ENCODE measurements at regions not wholly inside any gene's neighbourhood (a gene's known extent, or its start where the extent isn't known, plus 50 kb on each side); places are given as distances from the start of the nearest gene placed in this dataset.
A peak's percentile ranks its signal among the peaks of the same experiment; 100 is the strongest.

DNA sequence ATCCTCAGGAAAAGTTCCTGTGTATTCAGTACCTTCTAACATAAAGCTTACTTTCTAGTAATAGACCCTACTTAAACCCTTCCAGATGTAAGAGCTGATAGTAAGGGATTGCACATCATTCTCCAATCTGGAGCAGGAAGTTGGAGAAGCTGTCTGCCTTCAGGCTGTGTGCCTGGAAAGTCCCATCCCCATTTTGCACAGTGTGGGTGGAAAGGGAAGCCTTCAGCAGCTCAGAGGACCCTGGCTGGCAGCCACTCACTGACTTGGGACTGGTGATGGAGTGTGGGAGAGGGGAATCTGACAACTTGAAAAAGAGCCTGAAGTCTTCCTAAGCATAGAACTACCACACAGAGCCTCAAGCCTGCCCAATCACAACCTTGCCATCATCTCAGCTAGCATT lies 164.1 kb upstream of the ADO start:
- DNase-seq (ENCODE audit: extremely low spot score in 2 of 2) = no peak
- H3K27me3 ChIP-seq = no peaks in the 10 kb centered on the region
- H3K4me1 ChIP-seq = peaks cover 15% of the 10 kb centered on the region
- TF ChIP-seq, protein P1, sequence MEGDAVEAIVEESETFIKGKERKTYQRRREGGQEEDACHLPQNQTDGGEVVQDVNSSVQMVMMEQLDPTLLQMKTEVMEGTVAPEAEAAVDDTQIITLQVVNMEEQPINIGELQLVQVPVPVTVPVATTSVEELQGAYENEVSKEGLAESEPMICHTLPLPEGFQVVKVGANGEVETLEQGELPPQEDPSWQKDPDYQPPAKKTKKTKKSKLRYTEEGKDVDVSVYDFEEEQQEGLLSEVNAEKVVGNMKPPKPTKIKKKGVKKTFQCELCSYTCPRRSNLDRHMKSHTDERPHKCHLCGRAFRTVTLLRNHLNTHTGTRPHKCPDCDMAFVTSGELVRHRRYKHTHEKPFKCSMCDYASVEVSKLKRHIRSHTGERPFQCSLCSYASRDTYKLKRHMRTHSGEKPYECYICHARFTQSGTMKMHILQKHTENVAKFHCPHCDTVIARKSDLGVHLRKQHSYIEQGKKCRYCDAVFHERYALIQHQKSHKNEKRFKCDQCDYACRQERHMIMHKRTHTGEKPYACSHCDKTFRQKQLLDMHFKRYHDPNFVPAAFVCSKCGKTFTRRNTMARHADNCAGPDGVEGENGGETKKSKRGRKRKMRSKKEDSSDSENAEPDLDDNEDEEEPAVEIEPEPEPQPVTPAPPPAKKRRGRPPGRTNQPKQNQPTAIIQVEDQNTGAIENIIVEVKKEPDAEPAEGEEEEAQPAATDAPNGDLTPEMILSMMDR (IDR thresholded peaks at IDR 0.05) = no peak
- TF ChIP-seq POLR2A (IDR thresholded peaks at IDR 0.05) (no peak), POLR2AphosphoS5 (IDR thresholded peaks at IDR 0.05; ENCODE audit: insufficient read depth in 1 of 2, low read depth in 1 of 2) (no peak)
- intact Hi-C loops (cut with DNase I) = no loop called here
- H3K36me3 ChIP-seq = no peaks in the 10 kb centered on the region
- H3K27ac ChIP-seq = no peak overlapping the region
- no peak overlapping the region for H3K4me3 ChIP-seq
- H3K9me3 ChIP-seq = no peaks in the 10 kb centered on the region

DNA sequence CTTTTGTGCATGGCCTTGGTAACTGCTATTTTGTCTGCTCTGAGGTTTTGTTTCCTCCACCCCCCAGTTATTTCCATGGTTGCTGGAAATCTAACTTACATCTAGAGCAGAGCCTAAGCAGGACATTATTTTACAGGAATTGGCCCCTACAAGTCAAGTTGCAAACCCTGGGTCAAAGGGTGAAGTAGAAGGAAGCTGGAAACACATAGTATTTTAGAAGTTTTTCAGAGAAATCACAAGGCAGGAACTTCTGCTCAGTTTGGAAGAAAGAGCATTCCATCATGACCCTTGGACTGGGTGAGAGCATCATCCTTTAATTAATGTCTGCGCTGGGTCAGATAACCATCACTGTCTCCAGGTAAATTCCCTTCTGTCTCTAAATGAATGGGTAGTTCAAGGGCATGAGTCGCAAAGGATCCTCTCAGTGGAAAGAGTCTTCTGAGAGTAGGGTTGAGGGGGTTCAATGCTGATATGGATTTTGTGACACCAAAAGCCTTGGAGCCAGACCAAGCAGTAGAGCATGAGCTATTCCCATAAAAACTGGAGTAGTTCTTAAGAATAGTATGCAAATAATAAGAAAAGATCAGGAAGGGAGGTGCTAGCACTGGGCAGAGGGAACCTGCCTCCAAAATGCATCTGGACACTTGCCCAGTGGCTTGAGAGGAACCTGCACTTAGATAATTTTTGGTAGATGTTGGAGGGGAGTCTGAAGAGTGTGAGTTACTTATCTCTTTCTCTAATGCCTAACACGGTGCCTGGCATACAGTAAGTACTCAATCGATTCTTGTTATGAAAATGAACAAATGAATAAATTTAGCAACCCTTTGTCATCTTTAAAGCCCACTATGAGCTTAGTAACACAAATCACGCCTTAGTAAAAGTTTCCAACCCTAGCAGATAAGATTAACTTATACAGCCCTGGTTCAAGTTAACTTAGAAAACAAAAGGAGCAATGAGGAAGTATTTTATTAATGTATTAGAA lies 160.6 kb upstream of the ADO start:
- no peak for DNase-seq (ENCODE audit: extremely low spot score in 2 of 2)
- intact Hi-C loops (cut with DNase I) = no loop called here
- H3K9me3 ChIP-seq = no peaks in the 10 kb centered on the region
- H3K27ac ChIP-seq = no peak overlapping the region
- TF ChIP-seq POLR2A (IDR thresholded peaks at IDR 0.05) (no peak), POLR2AphosphoS5 (IDR thresholded peaks at IDR 0.05; ENCODE audit: insufficient read depth in 1 of 2, low read depth in 1 of 2) (no peak)
- TF ChIP-seq, protein P1 (IDR thresholded peaks at IDR 0.05) = no peak
- H3K27me3 ChIP-seq = no peaks in the 10 kb centered on the region
- no peaks in the 10 kb centered on the region for H3K4me1 ChIP-seq
- no peak overlapping the region for H3K4me3 ChIP-seq
- H3K36me3 ChIP-seq = no peaks in the 10 kb centered on the region

DNA sequence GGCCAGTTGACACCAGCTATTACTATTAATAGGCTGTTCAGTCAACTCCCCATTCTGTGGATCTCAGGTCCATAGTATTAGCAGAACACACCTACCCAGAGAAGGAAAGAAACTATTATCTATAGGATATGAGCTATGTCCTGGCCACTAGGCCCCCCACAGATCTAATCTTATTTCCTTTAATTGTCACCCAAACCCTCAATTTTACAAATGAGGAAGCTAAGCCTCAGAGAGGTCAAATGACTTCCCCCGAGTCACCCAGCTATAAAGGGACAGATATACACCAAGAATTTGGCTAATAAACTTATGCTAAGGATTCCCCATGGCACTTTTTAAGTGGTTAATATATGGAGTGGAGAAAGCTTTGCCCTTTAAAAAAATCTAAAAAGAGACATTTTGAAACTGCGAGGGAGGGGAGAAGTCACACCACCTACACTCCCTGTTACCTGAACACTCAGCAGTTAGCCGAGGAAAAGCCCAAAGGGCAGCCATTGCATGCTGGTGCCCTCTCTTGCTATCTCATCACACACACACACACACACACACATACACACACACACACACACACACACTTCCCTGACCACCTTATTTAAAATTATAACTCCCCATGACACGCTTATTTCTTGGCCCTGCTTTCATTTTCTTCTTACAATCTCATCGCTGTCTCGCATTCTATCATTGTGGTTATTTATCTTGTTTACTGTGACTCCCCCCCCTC lies 157.0 kb upstream of the ADO start:
- intact Hi-C loops (cut with DNase I) = no loop called here
- TF ChIP-seq, protein P1 (IDR thresholded peaks at IDR 0.05) = no peak
- TF ChIP-seq POLR2A (IDR thresholded peaks at IDR 0.05) = no peak
- no peak for TF ChIP-seq POLR2AphosphoS5 (IDR thresholded peaks at IDR 0.05; ENCODE audit: insufficient read depth in 1 of 2, low read depth in 1 of 2)
- no peaks in the 10 kb centered on the region for H3K27me3 ChIP-seq

GRCh38 chr10:62648921-62649320 lies 155.6 kb upstream of the ADO start:
- DNase-seq (ENCODE audit: extremely low spot score in 2 of 2) = no peak
- Histone ChIP-seq H3K27me3 (no peaks in the 10 kb centered on the region), H3K27ac (no peak overlapping the region), H3K9me3 (no peaks in the 10 kb centered on the region), H3K4me3 (no peak overlapping the region), H3K36me3 (no peaks in the 10 kb centered on the region), H3K4me1 (peaks cover 6% of the 10 kb centered on the region)
- intact Hi-C loops (cut with DNase I) = no loop called here
- TF ChIP-seq POLR2A (IDR thresholded peaks at IDR 0.05) (no peak), POLR2AphosphoS5 (IDR thresholded peaks at IDR 0.05; ENCODE audit: insufficient read depth in 1 of 2, low read depth in 1 of 2) (no peak)
- TF ChIP-seq, protein P1 (IDR thresholded peaks at IDR 0.05) = no peak

More for the DNA sequence above, 157.0 kb upstream of the ADO start:
- H3K4me1 ChIP-seq = peaks cover 6% of the 10 kb centered on the region
- H3K36me3 ChIP-seq = no peaks in the 10 kb centered on the region
- no peaks in the 10 kb centered on the region for H3K9me3 ChIP-seq
- H3K4me3 ChIP-seq = no peak overlapping the region
- DNase-seq (ENCODE audit: extremely low spot score in 2 of 2) = peak in 1 of 2 donors; percentile 10
- no peak overlapping the region for H3K27ac ChIP-seq
